GM19468 (cell line): ENCODE measurements at regions not wholly inside any gene's neighbourhood (a gene's known extent, or its start where the extent isn't known, plus 50 kb on each side); places are given as distances from the start of the nearest gene placed in this dataset.
"Not testable (repeated sequence)": the region's sequence is repeated elsewhere in the genome, so short reads cannot be mapped to it uniquely, and the experiment has no call there.

Experiments used
- ATAC-seq: cut with Tn5 transposase; IDR thresholded peaks from one replicate; pipeline ENCODE4 v1.9.1; 2021; ENCODE audit warnings: mild to moderate bottlenecking, moderate library complexity, moderate number of reproducible peaks; ENCODE audit not compliant: unreplicated experiment; ENCODE audit errors: extremely low read depth

GRCh38 chr16:9141813-9142212, 50.4 kb downstream of the HAPSTR1 start:
- no peak for ATAC-seq

GRCh38 chr16:9144106-9144505, 52.7 kb downstream of the HAPSTR1 start:
- ATAC-seq = no peak

GRCh38 chr16:9148374-9149015, 57.1 kb downstream of the HAPSTR1 start:
- no peak for ATAC-seq

- ATAC-seq = no peak
These were observed 59.6 kb downstream of the HAPSTR1 start for GRCh38 chr16:9151074-9151473.

- no peak for ATAC-seq
These were observed 60.2 kb downstream of the HAPSTR1 start for GRCh38 chr16:9151597-9151996.

- ATAC-seq = no peak
These were observed 61.4 kb downstream of the HAPSTR1 start for GRCh38 chr16:9152649-9153501.

- no peak for ATAC-seq
These were observed 62.0 kb downstream of the HAPSTR1 start for GRCh38 chr16:9153502-9153864.

GRCh38 chr16:9154567-9155410, 63.3 kb downstream of the HAPSTR1 start:
- no peak for ATAC-seq

- ATAC-seq = no peak
These were observed 64.4 kb downstream of the HAPSTR1 start for GRCh38 chr16:9155871-9156270.

- ATAC-seq = no peak
These were observed 68.6 kb downstream of the HAPSTR1 start for GRCh38 chr16:9159839-9160550.

- ATAC-seq = no peak
These were observed 69.1 kb downstream of the HAPSTR1 start for GRCh38 chr16:9160551-9160911.

- ATAC-seq = no peak
These were observed 74.2 kb downstream of the HAPSTR1 start for GRCh38 chr16:9165681-9166080.

GRCh38 chr16:9166326-9166993, 75.0 kb downstream of the HAPSTR1 start:
- ATAC-seq = not testable (repeated sequence)

- no peak for ATAC-seq
These were observed 77.7 kb downstream of the HAPSTR1 start for GRCh38 chr16:9169094-9169493.

- ATAC-seq = no peak
These were observed 79.0 kb downstream of the HAPSTR1 start for GRCh38 chr16:9170470-9170869.

- ATAC-seq = no peak
These were observed 85.3 kb downstream of the HAPSTR1 start for GRCh38 chr16:9176547-9177418.

- ATAC-seq = no peak
These were observed 86.4 kb downstream of the HAPSTR1 start for GRCh38 chr16:9177861-9178260.

GRCh38 chr16:9183682-9184353, 92.4 kb downstream of the HAPSTR1 start:
- ATAC-seq = no peak
